GM19239 (cell line): ENCODE measurements at regions not wholly inside any gene's neighbourhood (a gene's known extent, or its start where the extent isn't known, plus 50 kb on each side); places are given as distances from the start of the nearest gene placed in this dataset.

ENCODE experiments used
- DNase-seq: peaks from one replicate; pipeline ENCODE4 v3.0.0; 2011; ENCODE audit warnings: low spot score; ENCODE audit not compliant: insufficient read length
- FAIRE-seq: peaks from 2 replicates; lab custom pipeline; 2011; peaks lifted over from hg19 to GRCh38; lab: Jason Lieb, UNC

GRCh38 chr20:52601295-52601971 lies 370.7 kb upstream of the TSHZ2 start:
- no peak for DNase-seq
- FAIRE-seq, result no peak

- no peak for FAIRE-seq
- DNase-seq, result no peak
Measured at GRCh38 chr20:52596256-52596655, 375.9 kb upstream of the TSHZ2 start.

GRCh38 chr20:52595518-52595917 lies 376.6 kb upstream of the TSHZ2 start:
- no peak for FAIRE-seq

GRCh38 chr20:52593654-52594053 lies 378.5 kb upstream of the TSHZ2 start:
- FAIRE-seq (no peak), DNase-seq (no peak)

More at GRCh38 chr20:52595518-52595917, 376.6 kb upstream of the TSHZ2 start:
- DNase-seq, result no peak

GRCh38 chr20:52592567-52592966 lies 379.6 kb upstream of the TSHZ2 start:
- DNase-seq (no peak), FAIRE-seq (no peak)

- FAIRE-seq, result no peak
- no peak for DNase-seq
Measured at GRCh38 chr20:52590100-52590499, 382.1 kb upstream of the TSHZ2 start.

GRCh38 chr20:52589251-52589812 lies 382.8 kb upstream of the TSHZ2 start:
- FAIRE-seq, result no peak
- DNase-seq, result no peak

GRCh38 chr20:52586660-52587059 lies 385.5 kb upstream of the TSHZ2 start:
- no peak for DNase-seq
- FAIRE-seq, result no peak

- no peak for DNase-seq
- FAIRE-seq, result no peak
Measured at GRCh38 chr20:52585333-52585732, 386.8 kb upstream of the TSHZ2 start.

GRCh38 chr20:52578559-52578958 lies 387.0 kb upstream of the ZFP64 start:
- FAIRE-seq (no peak), DNase-seq (no peak)

GRCh38 chr20:52577696-52578095 lies 386.1 kb upstream of the ZFP64 start:
- DNase-seq (no peak), FAIRE-seq (no peak)

- DNase-seq, result no peak
- FAIRE-seq, result no peak
Measured at GRCh38 chr20:52572687-52573086, 381.1 kb upstream of the ZFP64 start.

- FAIRE-seq (no peak), DNase-seq (no peak)
Measured at GRCh38 chr20:52569201-52569600, 377.6 kb upstream of the ZFP64 start.

- DNase-seq (no peak), FAIRE-seq (no peak)
Measured at GRCh38 chr20:52565614-52566013, 374.0 kb upstream of the ZFP64 start.

- FAIRE-seq (no peak), DNase-seq (no peak)
Measured at GRCh38 chr20:52564594-52564993, 373.0 kb upstream of the ZFP64 start.

- FAIRE-seq (no peak), DNase-seq (no peak)
Measured at GRCh38 chr20:52552181-52552872, 360.7 kb upstream of the ZFP64 start.

- FAIRE-seq, result no peak
Measured at GRCh38 chr20:52542131-52542530, 350.6 kb upstream of the ZFP64 start.

GRCh38 chr20:52540509-52540908 lies 348.9 kb upstream of the ZFP64 start:
- no peak for FAIRE-seq
- DNase-seq, result no peak

More at GRCh38 chr20:52542131-52542530, 350.6 kb upstream of the ZFP64 start:
- DNase-seq, result no peak

- no peak for FAIRE-seq
- DNase-seq, result no peak
Measured at GRCh38 chr20:52539891-52540290, 348.3 kb upstream of the ZFP64 start.

GRCh38 chr20:52536841-52537400 lies 345.3 kb upstream of the ZFP64 start:
- no peak for DNase-seq
- no peak for FAIRE-seq

- FAIRE-seq, result no peak
Measured at GRCh38 chr20:52536040-52536439, 344.5 kb upstream of the ZFP64 start.

More at GRCh38 chr20:52536040-52536439, 344.5 kb upstream of the ZFP64 start:
- no peak for DNase-seq
